ENCODE measurements at regions not wholly inside any gene's neighbourhood (a gene's known extent, or its start where the extent isn't known, plus 50 kb on each side); places are given as distances from the start of the nearest gene placed in this dataset.
A peak's percentile ranks its signal among the peaks of the same experiment; 100 is the strongest.

- TF ChIP-seq FOXA3 (CRISPR knock-in tag; IDR thresholded peaks at IDR 0.05) (peak; percentile 84), HMGXB3 (CRISPR knock-in tag; IDR thresholded peaks at IDR 0.05; ENCODE audit: borderline replicate concordance) (peak; percentile 45; the same call in 1 of the 2 replicates), HOMEZ (CRISPR knock-in tag; IDR thresholded peaks at IDR 0.05; ENCODE audit: low read depth) (0 out of 2 replicates have a peak, but pooled peaks have one; percentile 35), PAXIP1 (CRISPR knock-in tag; conservative IDR thresholded peaks at IDR 0.05) (peak; percentile 72), IKZF1 (IDR thresholded peaks at IDR 0.05) (no peak), SMYD3 (CRISPR knock-in tag; IDR thresholded peaks at IDR 0.05) (no peak), SOX6 (IDR thresholded peaks at IDR 0.05) (no peak), SOX6 (CRISPR knock-in tag; IDR thresholded peaks at IDR 0.05) (peak; percentile 97), PRDM15 (CRISPR knock-in tag; IDR thresholded peaks at IDR 0.05) (no peak), ATF4 (CRISPR knock-in tag; IDR thresholded peaks at IDR 0.05) (peak in 1 of 2 experiments; percentile 93; a peak in 2 of 4 replicates), ZC3H4 (CRISPR knock-in tag; IDR thresholded peaks at IDR 0.05; ENCODE audit: borderline replicate concordance) (no peak), ADNP (CRISPR knock-in tag; IDR thresholded peaks at IDR 0.05) (no peak), RARA (CRISPR knock-in tag; IDR thresholded peaks at IDR 0.05) (peak; percentile 60; the same call in 1 of the 2 replicates)
Observed at GRCh38 chr15:39211108-39211979, 369.5 kb upstream of the THBS1 start (continued).
